CD4-positive, alpha-beta T cell treated with Interleukin-6 for 4 hours (primary cell): ENCODE measurements at regions not wholly inside any gene's neighbourhood (a gene's known extent, or its start where the extent isn't known, plus 50 kb on each side); places are given as distances from the start of the nearest gene placed in this dataset.

ENCODE experiments used
- DNase-seq: peaks from one replicate; pipeline ENCODE4 v3.0.0-alpha.2; 2020; ENCODE audit warnings: mixed read lengths

DNA sequence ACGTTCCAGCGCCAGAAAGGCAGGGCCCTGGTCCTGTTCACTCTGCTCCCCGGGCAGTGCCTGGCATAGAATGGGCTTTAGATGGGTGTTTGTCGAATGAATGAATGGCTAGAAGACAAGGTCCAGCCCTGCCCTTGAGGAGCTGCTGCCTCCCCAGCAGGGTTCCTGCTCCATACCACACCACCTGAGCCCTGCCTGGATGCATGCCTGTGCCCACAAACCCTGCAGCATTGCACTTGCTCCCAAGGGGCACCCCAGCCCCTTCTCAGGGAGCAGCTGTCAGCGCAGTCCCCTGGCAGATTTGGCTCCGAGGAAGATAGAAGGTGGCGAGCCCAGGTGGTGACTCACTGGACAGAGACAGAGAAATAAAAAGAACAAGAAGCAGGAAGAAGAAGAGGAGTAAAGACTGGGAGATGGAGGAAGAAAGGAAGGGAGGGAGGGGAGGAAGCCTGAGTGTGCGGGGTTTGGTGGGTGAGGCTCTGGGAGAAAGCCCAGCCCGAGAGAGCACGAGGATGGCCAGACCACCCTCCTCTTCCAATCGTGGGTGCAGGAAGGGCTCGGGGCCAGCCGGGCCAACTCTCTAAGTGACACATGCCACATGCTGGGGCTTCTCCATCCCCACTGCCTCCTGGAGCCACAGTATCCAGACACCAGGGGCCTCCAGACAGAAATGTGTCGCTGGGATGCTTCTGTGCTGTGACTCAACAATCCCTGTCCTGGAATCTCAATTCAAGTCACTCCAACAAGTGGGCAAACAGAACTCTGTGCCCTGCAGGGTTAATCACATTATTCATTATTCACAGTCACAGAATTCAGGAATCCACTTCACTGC lies 1474.3 kb downstream of the BRD1 start:
- no peak for DNase-seq

DNA sequence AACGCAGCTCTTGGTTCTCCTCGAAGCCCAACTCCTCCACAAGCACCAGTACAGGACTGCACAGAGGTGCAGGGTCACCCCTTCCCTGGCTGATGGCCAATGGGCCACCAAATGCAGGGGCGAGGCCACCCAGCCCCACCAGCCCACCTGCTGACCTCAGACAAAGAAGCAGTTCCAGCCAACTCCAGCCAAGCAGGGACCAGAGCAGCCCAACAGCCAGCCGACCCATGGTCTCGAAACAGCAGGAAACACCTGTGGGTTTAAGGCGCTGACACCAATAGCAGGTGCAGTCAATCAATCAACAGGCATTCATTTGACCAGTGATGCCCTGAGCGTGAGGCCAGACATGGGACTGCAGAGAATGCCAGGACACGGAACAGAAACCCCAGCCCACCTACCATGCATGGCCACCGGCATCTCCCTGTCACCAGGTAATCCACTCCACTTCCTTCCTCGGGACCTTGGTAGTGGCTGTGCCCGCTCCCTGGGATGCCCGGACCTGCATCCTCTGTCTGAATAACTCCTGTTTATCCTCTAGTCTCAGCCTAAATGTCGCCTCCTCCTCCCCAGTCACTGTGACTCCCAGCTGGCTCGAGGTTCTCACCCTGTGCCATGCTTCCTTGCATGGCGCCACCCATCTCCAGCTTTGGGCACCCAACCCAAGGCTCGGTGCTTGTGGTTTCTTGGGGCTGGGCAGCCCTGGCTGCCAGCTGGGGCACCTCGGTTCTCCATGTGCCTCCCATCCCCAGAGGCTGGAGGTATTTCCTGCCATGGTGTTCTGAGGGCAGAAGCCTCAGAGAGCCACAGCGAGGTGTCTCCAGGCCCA lies 1475.4 kb downstream of the BRD1 start:
- DNase-seq: no peak

DNA sequence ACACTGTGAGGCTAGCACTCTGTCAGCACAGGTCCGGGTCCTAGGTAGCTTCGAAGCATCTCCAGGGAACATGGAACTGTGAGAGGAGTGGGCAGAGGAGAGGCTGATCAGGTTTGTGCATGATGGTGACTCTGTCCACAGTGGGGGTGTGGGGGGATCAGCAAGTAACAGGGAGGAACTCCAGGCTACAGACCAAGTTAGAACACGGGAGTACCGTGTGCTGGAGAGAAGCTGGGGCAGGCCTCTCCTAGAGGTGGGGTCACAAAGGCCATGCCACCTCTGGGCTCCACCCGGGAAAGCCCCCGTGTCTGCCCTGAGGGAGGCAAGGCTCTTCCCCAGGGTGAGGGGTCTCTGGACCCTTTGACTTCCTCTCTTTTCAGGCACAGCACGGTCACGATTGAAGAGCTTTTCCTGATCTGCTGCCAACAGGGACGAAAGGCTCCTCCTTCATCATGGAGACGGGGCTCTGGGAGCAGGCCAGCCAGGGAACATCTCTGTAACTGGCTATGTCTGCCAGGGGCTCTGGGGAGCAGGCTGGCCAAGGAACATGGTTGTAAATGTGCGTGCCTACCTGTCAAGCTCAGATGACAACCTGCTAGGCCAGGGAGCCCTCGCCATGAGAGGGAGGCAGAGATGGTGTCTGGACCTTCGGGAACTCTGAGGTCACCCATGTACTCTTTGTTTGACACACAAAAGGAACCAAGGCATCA lies 1476.1 kb downstream of the BRD1 start:
- no peak for DNase-seq

DNA sequence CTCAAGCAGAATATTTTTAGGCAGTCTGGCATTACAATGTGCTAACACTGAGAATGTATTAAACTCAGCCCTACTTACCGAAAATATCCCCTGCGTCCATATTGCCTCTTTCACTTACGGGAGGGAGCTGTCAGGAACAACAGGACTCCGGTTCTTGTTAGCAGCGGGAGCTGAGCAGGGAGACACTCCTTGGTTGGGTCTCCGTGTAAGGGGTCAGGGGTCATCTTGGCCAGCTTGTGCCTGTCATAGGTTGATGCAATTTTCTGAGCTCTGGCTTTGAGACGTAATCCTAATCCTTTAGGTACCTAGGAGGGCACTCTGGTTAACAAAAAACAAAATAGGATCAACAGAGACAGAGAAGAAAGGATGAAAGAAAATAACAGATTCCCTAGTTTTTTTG lies 1477.2 kb downstream of the BRD1 start:
- DNase-seq: no peak

DNA sequence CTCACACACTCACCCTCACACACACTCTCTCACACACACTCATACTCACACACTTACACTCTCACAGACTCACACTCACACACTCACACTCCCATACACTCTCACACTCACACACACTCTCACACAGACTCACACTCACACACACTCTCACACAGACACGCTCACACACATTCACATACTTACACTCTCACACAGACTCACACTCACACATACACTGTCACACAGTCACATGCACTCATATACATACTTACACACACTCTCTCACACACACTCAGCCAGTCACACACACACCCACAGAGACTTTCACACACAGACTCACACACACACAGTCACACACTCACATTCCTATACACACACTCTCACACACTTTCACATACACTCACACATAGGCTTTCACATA lies 1478.8 kb downstream of the BRD1 start:
- no peak for DNase-seq

DNA sequence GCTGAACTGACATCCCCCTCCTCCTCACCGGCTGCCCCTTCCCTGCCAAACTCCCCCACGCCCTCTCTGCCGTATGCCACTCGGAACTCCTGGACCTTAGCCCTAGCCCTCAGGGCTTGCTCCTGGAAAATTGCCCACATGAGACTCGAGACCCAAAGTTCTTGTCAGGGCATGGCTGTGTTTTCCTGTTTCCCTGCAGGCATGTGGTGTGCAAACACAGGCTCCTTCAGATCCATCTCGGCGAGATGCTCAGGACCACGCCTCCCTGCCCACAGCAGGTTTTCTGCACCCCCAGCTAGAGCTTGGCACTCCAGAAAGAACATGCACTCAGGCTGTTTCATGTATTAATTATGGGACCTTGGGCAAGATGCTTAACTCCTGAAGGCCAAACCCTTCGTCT lies 1480.4 kb downstream of the BRD1 start:
- DNase-seq: no peak

DNA sequence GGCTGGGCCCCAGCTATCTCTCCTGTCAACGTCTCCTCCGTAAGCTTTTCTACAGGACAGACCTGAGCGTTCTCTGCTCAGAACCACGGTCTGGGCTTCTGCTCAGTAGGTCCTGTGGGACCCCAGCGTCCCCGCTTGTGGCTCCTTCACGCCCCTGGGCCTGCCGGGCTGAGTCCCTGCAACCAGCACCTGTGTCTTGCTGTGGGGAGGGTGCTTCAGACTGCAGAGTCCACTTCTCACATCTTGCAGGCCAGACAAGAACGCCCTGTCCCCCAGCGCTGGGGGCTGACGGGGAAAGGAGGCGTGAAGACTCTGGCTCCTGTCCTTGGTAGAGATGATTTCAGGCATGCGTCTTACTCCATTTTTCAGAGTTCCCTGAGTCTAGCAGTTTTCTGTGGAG lies 1480.8 kb downstream of the BRD1 start:
- DNase-seq: no peak

DNA sequence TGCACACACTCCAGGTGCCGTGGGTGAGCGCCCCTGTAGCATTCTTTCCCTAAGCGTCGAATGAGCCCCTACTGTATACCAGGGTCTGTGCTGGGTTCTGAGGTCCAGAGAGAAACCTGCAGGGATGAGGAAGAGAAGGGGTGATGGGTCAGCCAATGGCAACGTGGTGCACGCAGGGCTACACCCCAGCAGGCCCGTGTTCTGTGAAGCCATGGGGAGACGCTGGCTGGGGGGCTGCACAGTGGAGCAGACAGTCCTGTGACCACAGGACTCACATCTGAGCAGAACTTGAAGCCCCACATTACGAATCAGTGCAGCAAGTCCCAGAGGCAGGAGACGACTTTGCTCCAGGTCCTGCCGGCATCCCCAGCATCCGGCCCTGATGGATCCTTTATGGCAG lies 1481.4 kb downstream of the BRD1 start:
- DNase-seq: no peak

DNA sequence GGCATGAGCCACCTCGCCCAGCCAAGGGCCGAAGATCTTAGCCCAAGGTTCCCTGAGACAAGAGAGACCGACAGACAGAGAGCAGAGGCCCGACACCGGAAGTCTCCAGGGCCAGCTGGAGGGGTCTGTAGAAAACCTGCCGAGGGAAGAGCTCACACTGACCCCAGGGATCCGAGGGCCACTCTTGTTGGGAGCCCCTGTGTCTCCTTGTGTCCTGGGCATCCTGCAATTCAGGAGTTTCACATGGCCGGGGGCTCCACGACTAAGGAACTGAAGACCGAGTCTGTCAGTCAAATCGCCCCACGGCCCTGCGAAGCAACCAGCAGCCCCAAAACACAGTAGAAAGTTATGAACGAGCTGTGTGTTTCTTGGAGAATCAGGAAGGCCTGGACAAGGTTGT lies 1482.0 kb downstream of the BRD1 start:
- no peak for DNase-seq

DNA sequence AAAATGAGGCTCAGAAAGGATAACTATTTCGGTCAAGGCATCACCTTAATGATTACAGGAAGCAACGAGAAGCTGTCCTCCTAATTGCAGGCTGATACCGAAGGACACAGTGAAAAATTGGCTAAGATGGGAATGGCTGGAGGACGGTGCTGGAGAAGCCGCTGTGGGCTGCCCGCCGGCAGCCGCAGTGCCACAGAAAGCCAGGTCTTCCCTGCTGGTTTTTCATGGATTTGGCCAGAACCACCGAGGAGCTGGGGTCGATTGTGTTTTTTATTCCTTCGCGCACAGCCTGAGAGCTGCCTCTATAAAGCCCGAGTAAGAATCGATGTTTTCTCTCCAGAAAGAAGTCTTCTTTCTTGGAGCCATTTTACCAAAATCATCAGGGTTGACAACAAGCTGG lies 1484.2 kb downstream of the BRD1 start:
- DNase-seq: no peak

DNA sequence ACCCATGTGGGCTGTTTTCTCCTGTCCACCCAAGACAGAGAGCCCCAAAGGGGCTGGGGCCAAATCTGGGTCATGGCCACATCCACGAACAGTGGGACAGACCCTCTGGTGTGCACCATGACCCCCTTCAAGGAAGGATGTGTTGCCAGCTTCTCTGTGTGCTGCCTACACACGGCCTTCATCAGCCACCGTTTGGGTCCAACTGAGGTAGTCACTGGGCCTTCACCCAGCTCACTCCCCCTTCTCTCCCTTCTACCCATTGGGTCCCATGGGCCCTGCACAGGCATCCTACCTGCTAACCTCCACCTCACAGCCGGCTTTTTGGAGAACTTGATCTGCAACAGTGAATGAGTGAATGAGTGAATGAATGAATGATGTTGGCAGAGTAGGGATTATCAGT lies 1484.9 kb downstream of the BRD1 start:
- DNase-seq: no peak

DNA sequence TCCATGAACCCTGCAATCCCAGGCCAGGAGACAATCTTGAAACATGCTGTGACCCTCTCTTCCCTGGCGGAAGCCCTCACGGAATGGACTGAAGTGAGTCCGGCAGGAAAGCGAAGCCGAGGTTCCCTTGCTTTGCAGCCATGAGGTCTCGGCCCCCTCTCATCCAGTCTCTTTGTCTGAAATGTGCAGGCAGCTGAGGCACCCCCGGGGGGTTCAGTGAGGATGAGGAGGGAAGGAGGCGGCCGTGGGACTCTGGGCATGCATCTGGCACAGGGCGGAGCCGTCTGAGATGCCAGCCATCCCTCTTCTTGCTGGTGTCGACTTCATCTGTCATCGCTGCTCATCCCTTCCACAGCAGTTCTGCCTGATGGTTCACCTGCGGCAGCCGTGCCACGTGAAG lies 1485.7 kb downstream of the BRD1 start:
- no peak for DNase-seq

DNA sequence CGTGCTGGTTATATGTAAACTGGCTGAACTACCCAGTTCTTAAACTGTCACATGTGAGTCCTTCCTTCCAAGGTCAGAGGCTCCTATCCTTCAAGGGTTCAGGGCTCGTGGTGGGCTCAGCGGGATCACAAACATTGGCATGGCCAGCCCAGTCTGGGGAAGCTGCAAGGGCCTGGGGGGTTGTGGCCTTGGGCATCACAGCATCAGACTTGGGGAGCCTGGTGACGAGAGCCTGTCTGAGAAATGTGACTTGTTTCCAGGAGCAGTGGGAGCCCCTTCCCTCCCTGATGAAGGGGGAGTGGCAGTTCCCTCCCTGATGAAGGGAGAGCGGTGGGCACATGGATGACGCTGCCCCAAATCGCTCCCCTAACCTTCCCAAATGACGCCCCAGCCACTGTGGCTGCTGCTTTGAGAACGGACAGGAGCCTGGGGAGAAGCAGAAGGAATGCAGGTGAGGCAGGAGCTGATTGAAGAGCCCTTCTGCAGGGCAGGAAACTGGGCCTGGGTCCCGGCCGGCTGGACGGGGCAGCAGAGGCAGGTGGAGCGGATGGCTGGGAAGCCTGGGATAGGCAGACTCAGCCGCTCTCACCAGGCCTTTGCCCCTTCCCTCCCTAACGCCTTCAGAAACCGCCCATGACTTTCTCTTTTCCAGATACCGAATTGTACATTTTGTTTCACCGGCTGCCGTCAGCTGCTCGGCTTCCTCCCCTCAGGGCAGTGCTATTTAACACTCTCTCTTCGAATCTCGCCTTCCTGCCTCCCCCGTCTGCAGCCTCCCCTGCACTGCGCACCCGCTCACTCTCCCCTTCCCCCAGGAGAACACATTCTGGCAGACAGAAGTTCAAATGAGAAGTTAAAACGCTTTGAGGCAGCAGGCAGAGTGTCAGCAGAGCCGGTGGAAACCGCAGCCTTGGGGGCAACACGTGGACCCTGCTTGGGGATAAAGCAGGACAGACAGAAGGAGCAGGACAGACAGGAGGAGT lies 1486.7 kb downstream of the BRD1 start:
- DNase-seq: no peak

DNA sequence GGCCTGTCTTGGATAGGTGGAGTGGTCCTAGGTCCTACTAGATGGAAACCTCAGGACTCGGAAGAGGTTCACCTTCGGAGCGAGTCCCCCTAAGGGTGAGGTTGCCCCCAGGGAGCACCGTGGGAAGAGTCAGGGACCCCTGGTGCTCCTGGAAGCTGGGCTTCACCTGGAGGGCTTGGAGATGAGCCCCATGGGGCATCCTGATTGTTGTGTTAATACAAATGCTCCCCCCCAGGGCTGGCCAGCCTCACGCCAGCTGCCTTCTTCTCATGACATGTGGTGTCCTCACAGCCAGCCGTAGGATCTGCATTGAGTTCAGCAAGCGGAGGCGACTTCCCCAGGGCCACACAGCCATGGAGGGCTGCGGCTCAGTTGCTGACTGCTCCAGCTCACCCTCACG lies 1487.5 kb downstream of the BRD1 start:
- DNase-seq: no peak

DNA sequence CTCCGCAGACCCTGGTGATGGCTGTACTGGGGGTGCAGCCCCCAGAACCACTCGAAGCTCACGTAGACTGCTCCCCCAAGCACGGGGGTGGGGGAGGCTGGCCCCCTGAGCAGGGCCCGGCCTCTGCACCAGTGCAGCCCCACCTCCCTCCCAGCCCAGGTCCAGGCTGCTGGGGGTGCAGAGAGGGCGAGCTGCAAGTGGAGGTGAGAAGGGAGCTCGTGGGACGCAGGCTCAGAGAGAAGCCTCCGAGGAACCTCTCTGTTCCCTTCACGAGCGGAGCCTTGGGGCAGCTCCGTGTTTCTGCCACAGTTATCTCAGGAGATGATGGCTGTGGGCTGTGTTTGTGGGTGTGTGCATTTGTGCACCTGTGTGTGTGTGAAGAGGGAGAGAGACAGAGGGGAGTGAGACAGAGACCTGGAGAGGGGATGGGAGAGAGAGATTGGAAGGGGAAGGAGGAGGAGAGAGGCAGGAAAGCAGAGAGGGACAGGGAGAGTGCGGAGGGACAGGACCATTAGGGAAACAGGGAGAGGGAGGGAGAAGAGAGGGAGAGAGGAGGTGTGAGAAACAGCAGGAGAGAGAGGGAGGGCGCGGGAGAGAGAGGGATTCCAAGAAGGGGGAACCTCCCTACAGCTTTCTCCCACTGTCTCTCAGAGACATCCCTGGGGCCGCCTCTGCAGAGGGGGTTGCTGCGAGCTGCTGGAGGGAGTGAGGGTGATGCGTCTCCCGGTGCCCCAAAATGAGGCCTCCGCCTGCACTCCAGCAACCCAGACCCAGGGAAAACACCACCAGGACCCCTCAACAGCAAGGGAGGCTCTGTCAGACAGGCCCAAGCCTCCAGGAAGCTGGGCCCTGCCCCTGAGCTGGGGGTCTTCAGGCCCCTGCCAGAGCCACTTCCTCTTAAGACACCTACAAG lies 1488.6 kb downstream of the BRD1 start:
- DNase-seq: no peak

DNA sequence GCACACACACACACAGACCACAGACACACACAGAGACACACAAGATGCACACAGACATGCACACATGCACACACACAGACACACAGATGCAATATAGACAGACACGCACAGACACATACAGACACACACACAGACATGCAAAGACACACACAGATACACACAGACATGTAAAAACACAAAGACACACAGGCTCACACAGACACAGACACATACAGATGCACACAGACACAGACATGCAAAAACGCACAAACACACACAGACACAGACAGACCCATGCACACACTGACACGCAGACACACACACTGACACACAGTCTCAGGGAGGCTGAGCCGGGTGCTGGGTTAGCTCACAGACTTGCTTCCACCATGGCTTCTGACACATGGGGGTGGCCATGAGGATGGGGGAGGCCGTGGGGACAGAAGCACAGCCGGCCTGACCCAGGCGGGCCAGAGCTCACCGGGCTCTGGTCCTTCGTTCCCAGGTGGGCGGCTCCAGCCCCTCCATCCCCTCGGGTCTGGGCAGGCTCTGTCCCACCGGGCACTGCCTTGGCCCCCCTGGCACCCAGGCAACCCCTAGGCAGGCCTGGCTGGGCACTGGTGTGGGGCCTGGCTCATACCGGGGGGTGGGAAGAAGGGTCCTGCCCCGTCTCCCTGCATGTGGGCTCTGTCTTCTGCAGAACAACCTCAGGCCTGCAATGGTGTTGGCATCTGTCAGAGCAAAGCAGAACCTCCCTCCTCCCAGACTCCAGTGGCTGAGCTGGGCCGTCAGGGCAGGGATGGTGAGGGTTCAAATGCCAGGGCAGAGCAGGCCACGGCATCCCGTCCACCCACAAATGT lies 1489.5 kb downstream of the BRD1 start:
- no peak for DNase-seq

DNA sequence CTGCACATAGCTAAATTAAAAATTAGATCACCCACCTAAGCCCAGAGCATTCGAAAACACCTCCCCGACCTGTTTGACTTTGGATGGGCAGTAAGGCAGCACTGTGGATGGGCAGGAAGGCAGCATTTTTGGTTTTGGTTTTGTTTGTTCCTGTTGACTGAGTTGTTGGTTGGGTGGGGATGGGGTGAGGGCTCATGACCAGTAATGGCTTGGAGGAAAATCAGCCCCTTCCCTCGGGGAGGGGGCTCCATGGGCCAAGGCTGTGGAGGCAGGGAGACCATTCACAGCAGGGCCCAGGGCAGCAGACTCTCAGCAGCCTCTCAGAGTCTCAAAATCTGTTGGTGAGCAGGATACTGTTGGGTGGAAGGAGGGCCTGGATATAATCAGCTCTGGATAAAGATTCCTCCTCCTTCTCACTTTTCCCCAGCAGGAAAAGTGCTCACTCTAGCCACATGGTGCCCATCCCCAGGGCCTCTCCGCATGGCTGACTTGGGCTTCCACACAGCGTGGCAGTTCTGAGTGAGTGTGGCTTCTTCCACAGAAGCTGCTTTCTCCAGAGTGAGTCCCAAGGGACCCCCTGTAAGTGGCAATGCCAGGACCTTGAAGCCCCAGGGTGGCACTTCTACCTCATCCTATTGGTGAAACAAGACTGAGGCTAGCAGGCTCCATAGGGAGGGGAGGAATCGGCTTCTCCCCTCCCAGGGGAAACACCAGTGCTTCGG lies 1491.2 kb downstream of the BRD1 start:
- no peak for DNase-seq

DNA sequence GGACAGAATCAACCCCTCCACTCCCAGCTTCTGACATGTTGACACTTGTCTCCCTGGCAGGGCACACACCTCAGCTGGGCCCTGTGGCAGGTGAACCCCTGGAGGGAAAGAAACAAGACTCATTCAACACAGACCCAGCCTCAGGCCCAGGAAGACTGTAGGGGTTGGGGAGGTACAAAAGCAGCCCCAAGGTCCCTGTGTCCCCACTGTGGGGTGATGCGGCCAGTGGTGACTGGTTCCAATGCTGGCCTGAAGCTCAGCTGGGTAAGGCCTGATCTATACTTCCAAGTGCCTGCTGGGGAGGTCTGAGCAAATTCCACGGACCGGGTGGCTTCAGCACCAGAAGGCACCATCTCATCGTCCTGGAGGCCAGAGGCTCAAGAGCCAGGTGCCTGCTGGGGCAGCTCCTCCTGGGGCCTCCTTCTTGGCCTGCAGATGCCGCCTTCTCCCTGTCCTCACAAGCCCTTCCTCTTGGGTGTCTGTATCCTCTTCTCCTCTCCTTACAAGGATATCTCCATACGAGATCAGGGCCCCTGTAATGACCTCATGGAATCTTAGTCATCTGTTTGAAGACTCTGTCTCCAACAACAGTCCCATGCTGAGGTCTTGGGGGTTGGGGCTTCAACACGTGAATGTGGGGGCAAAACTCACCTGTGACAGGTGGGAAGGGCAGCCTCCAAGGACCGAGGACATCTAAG lies 1492.1 kb downstream of the BRD1 start:
- DNase-seq: no peak

DNA sequence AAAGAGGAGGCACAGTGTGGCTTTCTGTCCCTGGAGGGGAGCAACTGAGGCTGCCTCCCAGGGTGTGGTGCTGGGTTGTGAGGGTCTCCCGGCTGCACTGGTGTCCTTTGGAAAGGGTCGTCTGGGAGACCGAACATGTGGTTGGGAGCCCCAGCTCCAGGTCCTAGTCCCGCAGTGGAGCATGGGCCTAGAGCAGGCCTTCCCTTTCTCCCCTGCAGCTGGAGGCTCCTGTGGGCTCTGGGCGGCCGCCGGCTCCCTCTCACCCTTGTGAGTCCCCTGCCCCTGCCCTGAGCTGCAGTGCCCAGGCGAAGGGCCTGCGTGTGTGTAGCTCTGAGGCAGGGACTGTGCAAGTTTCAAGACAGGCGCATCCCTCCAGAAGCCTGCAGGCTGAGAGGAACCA lies 1492.7 kb downstream of the BRD1 start:
- no peak for DNase-seq
